ENCODE measurements at regions not wholly inside any gene's neighbourhood (a gene's known extent, or its start where the extent isn't known, plus 50 kb on each side); places are given as distances from the start of the nearest gene placed in this dataset.

DNA sequence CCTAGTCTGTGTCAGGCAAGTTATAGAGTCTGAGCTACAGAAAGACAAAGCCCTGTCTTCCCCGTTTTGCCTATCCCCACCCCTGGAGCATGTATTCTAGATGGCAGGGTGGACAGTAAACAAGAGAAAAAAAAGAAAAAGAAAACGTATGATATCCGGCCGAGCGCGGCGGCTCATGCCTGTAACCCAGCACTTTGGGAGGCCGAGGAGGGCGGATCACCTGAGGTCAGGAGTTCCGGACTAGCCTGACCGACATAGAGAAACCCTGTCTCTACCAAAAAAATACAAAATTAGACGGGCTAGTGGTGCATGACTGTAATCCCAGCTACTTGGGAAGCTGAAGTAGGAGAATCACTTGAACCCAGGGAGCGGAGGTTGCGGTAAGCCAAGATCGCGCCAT, 523.0 kb upstream of the CDH9 start:
- no peaks in the 10 kb centered on the region for H3K27me3 ChIP-seq
- no peak overlapping the region for H3K4me3 ChIP-seq
- DNase-seq = no peak
- H3K36me3 ChIP-seq = no peaks in the 10 kb centered on the region
- no peaks in the 10 kb centered on the region for H3K9me3 ChIP-seq

DNA sequence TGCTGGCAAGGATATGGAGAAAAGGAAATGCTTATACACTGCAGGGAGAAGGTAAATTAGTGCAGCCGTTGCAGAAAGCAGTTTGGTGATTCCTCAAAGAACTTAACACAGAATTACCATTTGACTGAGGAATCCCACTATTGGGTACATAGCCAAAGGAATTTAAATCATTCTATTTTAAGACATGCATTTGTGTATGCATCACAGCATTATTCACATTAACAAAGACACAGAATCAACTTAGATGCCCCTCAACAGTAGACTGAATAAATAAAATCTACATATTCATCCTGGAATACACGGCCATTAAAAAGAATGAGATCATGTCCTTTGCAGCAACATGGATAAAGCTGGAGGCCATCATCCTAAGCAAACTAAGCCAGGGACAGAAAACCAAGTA, 510.1 kb upstream of the CDH9 start:
- Histone ChIP-seq H3K27me3 (no peaks in the 10 kb centered on the region), H3K9me3 (no peaks in the 10 kb centered on the region), H3K36me3 (no peaks in the 10 kb centered on the region), H3K4me3 (no peak overlapping the region)
- no peak for DNase-seq

DNA sequence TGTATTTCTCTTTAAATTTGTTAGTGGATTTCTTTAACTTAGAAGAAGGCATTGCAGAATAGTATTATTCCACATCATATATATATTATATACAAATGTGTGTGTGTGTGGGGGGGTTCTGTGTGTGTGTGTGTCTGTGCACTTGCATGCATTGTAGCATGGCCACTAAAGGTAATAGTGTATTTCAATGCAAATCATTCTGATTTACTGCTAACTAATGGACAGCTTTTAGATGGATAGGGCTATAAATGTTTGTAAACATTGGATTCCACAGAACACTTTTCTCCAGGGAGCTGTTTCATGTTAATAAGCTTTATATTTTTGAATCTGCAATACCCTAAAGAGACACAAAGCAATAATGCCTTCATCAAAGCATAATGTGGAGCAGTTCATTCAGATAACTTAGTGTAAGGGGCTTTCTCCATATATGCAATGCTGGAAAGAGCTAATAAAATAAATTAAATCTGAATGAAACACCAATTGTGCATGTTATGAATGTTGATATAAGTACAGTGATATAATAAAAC, 496.7 kb upstream of the CDH9 start:
- DNase-seq = no peak
- no peaks in the 10 kb centered on the region; the same call in 1 of the 2 replicates for H3K9me3 ChIP-seq
- H3K36me3 ChIP-seq = no peaks in the 10 kb centered on the region
- H3K27me3 ChIP-seq = no peaks in the 10 kb centered on the region
- H3K4me3 ChIP-seq = no peak overlapping the region

DNA sequence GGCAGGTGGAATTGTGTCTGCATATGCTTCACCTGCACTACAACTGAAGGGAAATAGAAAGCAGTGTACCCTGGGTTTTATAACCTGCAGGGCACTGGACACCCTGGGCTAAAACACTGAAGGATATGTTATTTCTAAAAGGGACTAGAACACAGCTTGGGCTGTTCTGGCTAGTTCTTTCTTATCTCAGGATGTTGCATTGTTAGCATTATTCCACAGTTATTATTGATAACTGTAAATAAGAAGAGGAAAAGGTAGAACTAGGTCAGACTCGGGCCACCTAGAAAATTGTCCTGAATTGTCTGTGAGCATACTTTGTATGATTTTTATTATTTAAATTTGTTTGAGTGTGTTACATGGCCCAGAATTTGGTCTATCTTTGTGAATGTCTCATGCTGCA, 493.9 kb upstream of the CDH9 start:
- H3K36me3 ChIP-seq = no peaks in the 10 kb centered on the region
- no peaks in the 10 kb centered on the region for H3K9me3 ChIP-seq
- no peak overlapping the region for H3K4me3 ChIP-seq
- no peaks in the 10 kb centered on the region for H3K27me3 ChIP-seq
- DNase-seq = no peak

DNA sequence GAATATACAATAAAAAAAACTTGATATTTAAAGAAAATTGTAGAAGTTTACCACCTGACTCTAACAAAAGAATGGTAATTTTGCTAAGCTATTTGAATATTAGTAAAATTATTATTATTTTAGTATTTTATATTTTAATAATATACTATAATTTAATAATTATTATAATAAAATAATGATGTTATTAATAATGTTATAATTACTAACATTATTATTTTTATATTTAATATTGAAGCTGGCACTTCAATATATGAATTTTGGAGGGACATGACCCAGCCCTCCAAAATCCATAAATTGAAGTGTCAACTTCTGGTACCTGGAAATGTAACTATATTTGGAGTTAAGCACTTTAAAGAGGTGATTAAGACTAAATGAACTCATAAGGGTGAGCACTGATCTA, 486.1 kb upstream of the CDH9 start:
- DNase-seq = no peak
- Histone ChIP-seq H3K27me3 (no peaks in the 10 kb centered on the region), H3K36me3 (no peaks in the 10 kb centered on the region), H3K9me3 (peaks cover 5% of the 10 kb centered on the region; the same call in 1 of the 2 replicates), H3K4me3 (no peak overlapping the region)

DNA sequence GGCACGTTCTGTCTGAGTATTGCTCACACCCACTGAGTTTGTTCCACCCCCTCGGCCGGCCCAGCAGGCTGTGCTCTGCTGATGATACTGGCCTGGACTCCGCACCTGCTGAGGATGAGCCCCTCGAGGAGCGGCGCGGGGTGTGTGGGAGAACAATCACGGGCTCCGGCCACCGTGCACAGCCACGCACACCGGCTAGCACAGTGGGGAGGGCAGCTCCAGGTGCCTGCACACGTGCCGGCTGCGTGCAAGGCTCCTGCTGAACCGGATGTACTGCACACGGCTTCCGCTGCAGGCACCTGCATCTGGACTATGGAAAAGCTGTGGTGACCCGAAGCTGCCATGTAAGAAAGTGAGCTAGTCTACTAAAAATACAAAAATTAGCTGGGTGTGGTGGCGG, 485.2 kb upstream of the CDH9 start:
- no peak for DNase-seq
- H3K27me3 ChIP-seq = no peaks in the 10 kb centered on the region
- H3K36me3 ChIP-seq = no peaks in the 10 kb centered on the region
- H3K9me3 ChIP-seq = peaks cover 10% of the 10 kb centered on the region
- H3K4me3 ChIP-seq = no peak overlapping the region

DNA sequence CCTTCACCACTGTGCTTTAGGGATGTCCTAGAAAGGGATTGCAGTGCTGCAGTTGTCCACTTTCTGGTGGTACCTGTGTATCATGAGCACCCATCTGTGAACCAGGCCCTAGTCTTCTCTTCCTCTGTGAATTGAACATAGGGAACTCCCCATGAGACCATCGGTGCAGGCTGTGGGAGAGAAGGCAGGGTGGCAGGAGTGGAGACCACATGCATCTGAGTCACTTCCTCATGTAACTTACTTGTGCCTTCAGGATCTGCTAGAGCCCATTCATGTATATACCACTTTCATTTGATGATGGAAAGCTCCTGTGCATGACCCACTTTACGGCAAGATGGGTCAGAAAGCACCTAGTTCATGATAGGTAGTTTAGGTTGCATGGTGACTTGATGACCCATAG, 478.1 kb upstream of the CDH9 start:
- no peak for DNase-seq
- Histone ChIP-seq H3K4me3 (no peak overlapping the region), H3K9me3 (peaks cover 10% of the 10 kb centered on the region), H3K27me3 (no peaks in the 10 kb centered on the region), H3K36me3 (no peaks in the 10 kb centered on the region)

DNA sequence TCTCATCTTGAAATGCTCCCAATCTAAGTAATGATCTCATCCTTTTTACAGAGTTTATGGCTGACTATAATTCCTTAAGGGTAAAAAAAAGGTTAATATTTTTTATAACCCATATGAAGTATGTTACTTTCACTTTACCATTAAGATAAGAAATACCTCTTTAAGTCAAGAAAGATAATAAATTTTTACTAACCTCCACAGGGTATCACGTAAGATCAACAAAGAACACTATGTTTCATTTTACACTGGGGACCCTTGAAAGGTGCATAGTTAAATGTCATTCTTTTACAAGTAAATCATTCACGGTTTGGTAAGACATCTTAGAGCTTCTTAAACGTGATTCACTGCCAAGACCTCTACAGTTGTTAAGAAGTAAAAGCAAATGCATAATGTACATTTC, 472.7 kb upstream of the CDH9 start:
- H3K36me3 ChIP-seq = no peaks in the 10 kb centered on the region

DNA sequence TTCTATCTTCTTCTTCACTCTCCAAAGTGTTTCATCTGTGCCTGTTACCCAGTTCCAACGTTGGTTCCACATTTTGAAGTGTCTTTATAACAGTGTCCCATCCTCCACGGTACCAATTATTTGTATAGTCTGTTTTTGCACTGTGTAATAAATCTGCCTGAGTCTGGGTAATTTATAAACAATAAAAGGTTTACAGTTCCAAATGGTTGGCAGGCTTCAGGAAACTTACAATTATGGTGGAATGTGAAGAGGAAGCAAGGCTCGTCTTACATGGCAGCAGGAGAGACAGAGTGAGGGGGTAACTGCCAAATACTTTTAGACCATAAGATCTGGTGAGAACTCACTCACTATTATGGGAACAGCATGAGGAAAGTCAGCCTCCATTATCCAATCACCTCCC, 465.4 kb upstream of the CDH9 start:
- Histone ChIP-seq H3K27me3 (no peaks in the 10 kb centered on the region), H3K9me3 (no peaks in the 10 kb centered on the region), H3K4me3 (no peak overlapping the region), H3K36me3 (no peaks in the 10 kb centered on the region)
- no peak for DNase-seq

More for the DNA sequence above, 472.7 kb upstream of the CDH9 start:
- Histone ChIP-seq H3K27me3 (no peaks in the 10 kb centered on the region), H3K9me3 (no peaks in the 10 kb centered on the region), H3K4me3 (no peak overlapping the region)
- DNase-seq = no peak

DNA sequence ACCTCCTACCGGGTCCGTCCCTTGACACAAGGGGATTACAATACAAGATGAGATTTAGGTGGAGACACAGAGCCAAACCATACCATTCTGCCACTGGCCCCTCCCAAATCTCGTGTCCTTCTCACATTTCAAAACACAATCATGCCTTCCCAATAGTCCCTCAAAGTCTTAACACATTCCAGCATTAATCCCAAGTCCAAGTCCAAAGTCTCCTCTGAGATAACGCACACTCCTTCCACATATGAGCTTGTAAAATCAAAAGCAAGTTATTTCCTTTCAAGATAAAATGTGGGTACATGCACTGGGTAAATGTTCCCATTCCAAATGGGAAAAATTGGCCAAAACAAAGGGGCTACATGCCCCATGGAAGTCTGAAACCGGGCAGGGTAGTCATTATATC, 463.9 kb upstream of the CDH9 start:
- H3K36me3 ChIP-seq = no peaks in the 10 kb centered on the region
- DNase-seq = no peak
- no peak overlapping the region for H3K4me3 ChIP-seq
- no peaks in the 10 kb centered on the region for H3K27me3 ChIP-seq
- no peaks in the 10 kb centered on the region for H3K9me3 ChIP-seq

DNA sequence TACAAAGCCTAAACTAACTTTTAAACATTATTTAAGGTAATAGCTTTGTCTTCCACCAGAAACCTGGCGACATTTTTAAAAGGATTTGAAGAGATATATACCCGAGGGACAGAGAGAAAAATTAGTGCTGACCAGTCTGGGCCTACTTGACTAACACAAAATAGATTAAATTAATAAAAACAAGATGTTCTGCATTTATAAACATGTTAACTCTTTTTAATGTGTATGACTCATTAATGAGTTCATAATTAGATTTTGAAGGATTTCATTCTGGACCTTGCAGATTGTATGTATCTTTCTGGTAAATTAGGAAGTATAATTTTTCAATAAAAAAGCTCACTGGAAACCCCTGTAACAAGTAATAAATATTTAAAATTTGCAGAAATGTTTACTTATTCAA, 459.1 kb upstream of the CDH9 start:
- H3K36me3 ChIP-seq = no peaks in the 10 kb centered on the region
- H3K9me3 ChIP-seq = no peaks in the 10 kb centered on the region
- DNase-seq = no peak
- H3K27me3 ChIP-seq = no peaks in the 10 kb centered on the region
- no peak overlapping the region for H3K4me3 ChIP-seq

DNA sequence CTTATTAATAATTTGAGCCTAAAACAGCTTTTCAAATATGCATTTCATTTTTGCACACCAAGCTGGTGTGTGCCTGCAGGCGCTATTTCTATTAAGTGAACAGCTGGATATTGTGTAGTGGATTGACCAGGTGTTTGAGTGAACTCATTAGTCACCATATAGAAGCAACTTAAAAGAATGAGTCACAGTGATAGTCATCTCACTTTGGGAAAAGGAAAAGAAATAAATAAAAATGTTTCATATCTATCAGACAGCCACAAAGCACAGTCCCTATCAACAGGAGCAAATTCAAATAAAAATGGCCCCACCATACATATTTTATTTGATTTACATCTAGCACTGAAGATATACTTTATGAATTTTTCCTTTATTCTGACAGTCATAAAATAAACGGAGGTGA, 456.5 kb upstream of the CDH9 start:
- no peak for DNase-seq
- peaks cover 2% of the 10 kb centered on the region; the same call in 1 of the 2 replicates for H3K9me3 ChIP-seq
- no peaks in the 10 kb centered on the region for H3K36me3 ChIP-seq
- H3K27me3 ChIP-seq = no peaks in the 10 kb centered on the region
- H3K4me3 ChIP-seq = no peak overlapping the region

DNA sequence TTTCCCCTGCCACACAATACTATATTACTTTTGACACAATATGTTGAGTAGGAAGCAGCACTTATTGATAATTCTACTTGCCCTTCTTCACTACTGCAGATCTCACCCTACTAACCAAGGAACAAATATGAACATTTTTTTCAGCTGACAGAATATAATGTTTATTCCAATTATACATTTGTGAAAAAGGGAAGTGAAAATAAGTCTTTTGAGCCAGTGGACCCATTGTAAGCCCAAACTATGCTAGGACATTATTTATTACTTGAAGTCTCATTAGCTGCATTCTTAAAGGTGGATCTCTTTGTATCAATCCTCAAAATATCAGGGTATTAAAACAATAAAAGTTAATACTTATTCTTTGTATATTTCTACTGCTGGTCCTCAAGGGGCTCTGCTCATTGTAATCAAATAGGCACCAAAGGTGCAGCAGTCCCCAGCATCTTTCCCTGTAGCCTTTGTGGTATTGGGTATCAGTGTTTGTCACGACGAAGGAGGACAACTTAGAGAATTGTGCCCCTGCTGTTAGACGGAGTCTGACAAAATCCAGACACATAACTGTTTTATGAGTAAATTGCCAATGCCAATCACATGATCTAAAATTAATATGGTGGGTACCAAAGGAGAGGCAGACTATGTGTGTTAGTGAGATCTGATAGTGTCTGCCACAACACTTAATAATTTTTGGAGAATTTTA, 453.5 kb upstream of the CDH9 start:
- Histone ChIP-seq H3K27me3 (no peaks in the 10 kb centered on the region), H3K4me3 (no peak overlapping the region), H3K36me3 (no peaks in the 10 kb centered on the region), H3K9me3 (peaks cover 2% of the 10 kb centered on the region; the same call in 1 of the 2 replicates)
- no peak for DNase-seq

DNA sequence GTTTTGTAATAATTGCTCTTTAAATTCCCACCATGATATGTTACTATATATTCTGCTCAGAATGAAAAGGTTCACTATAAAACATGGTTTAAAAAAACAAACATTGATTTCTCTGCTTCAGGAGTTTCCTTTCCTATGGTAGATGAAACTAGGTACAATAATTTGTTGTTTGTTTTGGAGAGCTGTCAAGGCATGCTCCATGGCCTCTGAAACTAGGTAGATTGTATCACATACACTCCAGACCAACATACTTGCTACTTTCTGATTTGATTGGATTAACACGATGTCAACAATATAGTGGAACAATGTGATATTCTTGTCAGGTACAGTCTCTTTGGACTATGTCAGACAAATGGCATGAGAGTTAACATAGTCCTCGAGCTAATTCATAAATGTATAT, 452.7 kb upstream of the CDH9 start:
- Histone ChIP-seq H3K36me3 (no peaks in the 10 kb centered on the region), H3K27me3 (no peaks in the 10 kb centered on the region), H3K4me3 (no peak overlapping the region), H3K9me3 (peaks cover 2% of the 10 kb centered on the region; the same call in 1 of the 2 replicates)
- DNase-seq = no peak

DNA sequence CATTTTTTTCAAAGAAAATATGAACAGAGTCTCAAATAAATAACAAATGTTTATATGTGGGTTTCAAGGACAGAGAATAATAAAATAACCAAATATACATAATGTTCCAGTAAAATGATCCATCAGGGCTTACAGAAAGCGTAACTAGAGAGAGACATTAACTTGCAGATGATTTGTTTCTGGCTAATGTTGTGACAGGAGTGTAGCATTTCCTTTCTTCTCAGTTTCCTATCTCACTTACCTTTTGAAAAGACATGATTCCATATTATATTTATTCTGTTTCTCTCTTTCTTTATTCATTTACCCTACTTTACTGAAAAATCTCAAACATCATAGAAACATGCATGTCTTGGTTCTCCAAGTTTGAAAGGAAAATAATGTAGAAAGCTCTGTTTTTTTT, 451.3 kb upstream of the CDH9 start:
- Histone ChIP-seq H3K27me3 (no peaks in the 10 kb centered on the region), H3K4me3 (no peak overlapping the region), H3K9me3 (peaks cover 2% of the 10 kb centered on the region; the same call in 1 of the 2 replicates)

DNA sequence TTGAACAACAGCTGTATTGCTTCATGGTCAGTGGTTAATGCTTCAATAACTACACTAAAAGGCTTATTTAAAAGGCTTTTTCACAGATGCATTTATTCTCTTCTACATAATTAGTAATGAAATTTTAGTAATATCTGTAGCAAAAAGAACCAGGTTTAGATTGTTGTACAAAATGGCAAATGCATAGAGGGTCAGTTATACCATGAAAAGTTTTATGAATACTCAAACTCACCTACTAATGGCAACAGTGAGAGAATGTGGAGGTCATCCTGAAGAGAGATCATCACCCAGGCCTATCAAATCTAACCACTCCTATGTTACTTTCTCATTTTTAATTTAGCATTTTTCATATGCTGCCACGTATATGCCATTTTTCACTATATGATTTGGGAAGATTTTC, 444.3 kb upstream of the CDH9 start:
- 0 out of 2 replicates have a peak, but pooled peaks cover 3% of the 10 kb centered on the region for H3K9me3 ChIP-seq
- no peak for DNase-seq
- H3K36me3 ChIP-seq = no peaks in the 10 kb centered on the region
- no peaks in the 10 kb centered on the region for H3K27me3 ChIP-seq
- H3K4me3 ChIP-seq = no peak overlapping the region

More for the DNA sequence above, 451.3 kb upstream of the CDH9 start:
- H3K36me3 ChIP-seq = no peaks in the 10 kb centered on the region
- DNase-seq = no peak

DNA sequence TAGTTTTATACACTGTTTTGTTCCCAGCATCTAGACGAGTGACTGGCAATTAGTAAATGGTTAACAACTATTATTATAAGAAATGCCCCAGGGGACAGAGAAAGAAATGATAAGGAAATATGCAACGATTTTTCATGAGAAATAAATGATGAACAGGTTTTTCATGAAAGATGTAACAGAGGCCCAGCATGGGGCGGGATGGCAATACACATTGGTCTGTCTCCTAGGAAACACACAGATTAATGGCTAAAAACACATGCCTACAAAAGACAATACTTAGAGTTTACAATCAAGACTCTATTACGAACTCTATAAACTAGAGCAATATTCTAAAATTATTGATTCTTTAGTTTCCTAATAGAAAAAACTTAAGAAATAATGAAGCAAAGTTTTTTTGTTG, 441.5 kb upstream of the CDH9 start:
- Histone ChIP-seq H3K9me3 (peaks cover 16% of the 10 kb centered on the region; the same call in 1 of the 2 replicates), H3K4me3 (no peak overlapping the region), H3K36me3 (no peaks in the 10 kb centered on the region), H3K27me3 (no peaks in the 10 kb centered on the region)
- no peak for DNase-seq

DNA sequence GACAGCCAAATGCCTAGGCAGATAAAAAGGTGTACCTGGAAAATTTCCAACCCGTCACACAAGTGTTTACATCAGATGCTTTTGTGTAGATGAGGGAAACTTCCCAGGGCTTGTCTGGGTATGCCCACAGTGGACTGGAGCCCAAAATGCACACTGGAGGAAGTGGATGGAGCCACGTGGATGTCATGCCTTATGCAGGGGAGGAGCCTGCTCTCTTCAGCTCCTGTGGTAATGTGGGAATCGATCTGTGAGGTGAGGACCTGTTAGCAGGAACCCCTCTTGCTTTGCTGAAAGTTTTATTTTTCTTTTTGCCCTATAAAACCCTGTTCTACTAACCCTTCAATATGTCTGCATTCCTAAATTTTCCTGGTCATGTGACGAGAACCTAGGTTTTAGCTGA, 439.2 kb upstream of the CDH9 start:
- Histone ChIP-seq H3K27me3 (no peaks in the 10 kb centered on the region), H3K4me3 (no peak overlapping the region), H3K9me3 (peaks cover 20% of the 10 kb centered on the region; the same call in 1 of the 2 replicates), H3K36me3 (no peaks in the 10 kb centered on the region)
- no peak for DNase-seq

All from MG63 (cell line).